HCT116 (cell line): ENCODE measurements at regions not wholly inside any gene's neighbourhood (a gene's known extent, or its start where the extent isn't known, plus 50 kb on each side); places are given as distances from the start of the nearest gene placed in this dataset.

Experiments used
- ATAC-seq: fragments of 200-7000 bp; cut with Tn5 transposase; 2 replicates; pipeline ENCODE4 v1.9.1; 2020; ENCODE audit warnings: mild to moderate bottlenecking, moderate library complexity
- BruUV-seq: library from RNA; stranded (reverse); fragments of 400-500 nt; replicated peaks from 2 replicates; lab custom pipeline; 2021; lab: Mats Ljungman, UMichigan
- CTCF ChIA-PET: fragments of 300-600 bp; sonication (Branson Sonifier 250); formaldehyde crosslinking; loops from one replicate; lab custom pipeline; 2021; ENCODE audit warnings: antibody characterized with exemption; lab: Charles Lee
- POLR2A ChIA-PET: fragments of 300-600, 350-600 bp; sonication (Branson Sonifier 250); formaldehyde crosslinking; loops from one replicate; lab custom pipeline; 2021; ENCODE audit warnings: antibody characterized with exemption; lab: Charles Lee
- RAD21 ChIA-PET, 2 experiments: fragments of 300-600 bp; sonication (Branson Sonifier 250); formaldehyde crosslinking; loops; one replicate each; lab custom pipeline; 2023; ENCODE audit warnings: low total read pairs in 2 of 2; ENCODE audit not compliant: uncharacterized antibody in 2 of 2, unreplicated experiment in 2 of 2, low non-redundant PET in 1 of 2; lab: Charles Lee
- DNase-seq: peaks from one replicate; pipeline ENCODE4 v3.0.0-alpha.2; 2010; ENCODE audit warnings: low read depth, low spot score
- H2AFZ ChIP-seq: fragments of 200-600 bp; shearing (Covaris generic), sonication (generic); 2 replicates; pipeline ENCODE4 v1.6.1; 2017; ENCODE audit warnings: low read depth, mixed run types, mixed read lengths, antibody characterized with exemption, low read length; ENCODE audit not compliant: poor library complexity, severe bottlenecking
- H3K27ac ChIP-seq: 2 replicates; pipeline ENCODE4 v1.5.1; 2012; ENCODE audit warnings: low read depth, low read length
- H3K27me3 ChIP-seq: fragments of 200-600 bp; sonication (generic); 2 replicates; pipeline ENCODE4 v1.6.1; 2016; ENCODE audit warnings: mixed run types, low read length, mixed read lengths; ENCODE audit not compliant: insufficient read depth
- H3K36me3 ChIP-seq, 2 experiments: fragments of 200-500 bp in 1 of 2; fragments of 200-600 bp in 1 of 2; sonication (Bioruptor generic) in 1 of 2; sonication (generic) in 1 of 2; 2 replicates each; pipeline versions ENCODE4 v1.5.1 to v1.6.1; 2014 to 2016; ENCODE audit warnings: low read length in 2 of 2, inconsistent platforms in 1 of 2, mixed read lengths in 1 of 2, mixed run types in 1 of 2; ENCODE audit not compliant: insufficient read depth in 2 of 2, control insufficient read depth in 1 of 2
- H3K4me1 ChIP-seq, 2 experiments: fragments of 200-600 bp in 1 of 2; sonication (generic) in 1 of 2; 2 replicates each; pipeline versions ENCODE4 v1.5.1 to v1.6.1; 2012 to 2017; ENCODE audit warnings: low read length in 2 of 2, inconsistent platforms in 1 of 2, mild to moderate bottlenecking in 1 of 2, mixed read lengths in 1 of 2, mixed run types in 1 of 2, moderate library complexity in 1 of 2; ENCODE audit not compliant: insufficient read depth in 2 of 2, control insufficient read depth in 1 of 2
- H3K4me2 ChIP-seq: fragments of 200-600 bp; sonication (generic); 2 replicates; pipeline ENCODE4 v1.6.1; 2017; ENCODE audit warnings: mixed run types, low read length, mixed read lengths
- H3K4me3 ChIP-seq, 2 experiments: fragments of 200-600 bp in 1 of 2; sonication (generic) in 1 of 2; replicated peaks in 1 of 2; 2 replicates each; pipeline ENCODE4 v1.5.1; 2011 to 2016; ENCODE audit warnings: low read length in 2 of 2, control low read depth in 1 of 2, low read depth in 1 of 2, mild to moderate bottlenecking in 1 of 2, mixed read lengths in 1 of 2, mixed run types in 1 of 2
- H3K79me2 ChIP-seq: fragments of 200-600 bp; sonication (generic); 2 replicates; pipeline ENCODE4 v1.6.1; 2017; ENCODE audit warnings: mild to moderate bottlenecking, mixed run types, low read length, moderate library complexity, mixed read lengths; ENCODE audit not compliant: insufficient read depth
- H3K9ac ChIP-seq: fragments of 200-600 bp; sonication (generic); 2 replicates; pipeline ENCODE4 v1.6.1; 2016; ENCODE audit warnings: low read length, mixed read lengths
- H3K9me2 ChIP-seq: fragments of 200-600 bp; sonication (generic), shearing (Covaris generic); 2 replicates; pipeline ENCODE4 v1.6.1; 2017; ENCODE audit warnings: mixed run types, mild to moderate bottlenecking, moderate library complexity; ENCODE audit not compliant: insufficient read depth
- H3K9me3 ChIP-seq, 2 experiments: fragments of 200-500 bp in 1 of 2; fragments of 200-600 bp in 1 of 2; sonication (Bioruptor generic) in 1 of 2; sonication (generic) in 1 of 2; 2 replicates each; pipeline ENCODE4 v1.6.1; 2014 to 2017; ENCODE audit warnings: low read length in 2 of 2, mixed read lengths in 2 of 2, inconsistent platforms in 1 of 2, low read depth in 1 of 2, mild to moderate bottlenecking in 1 of 2, mixed run types in 1 of 2, moderate library complexity in 1 of 2; ENCODE audit not compliant: control insufficient read depth in 1 of 2, insufficient read depth in 1 of 2
- H4K20me1 ChIP-seq: fragments of 200-600 bp; sonication (generic), shearing (Covaris generic); 2 replicates; pipeline ENCODE4 v1.6.1; 2017; ENCODE audit warnings: mixed run types, mild to moderate bottlenecking, moderate library complexity; ENCODE audit not compliant: insufficient read depth
- ATF3 ChIP-seq: IDR thresholded peaks from 2 replicates; pipeline ENCODE4 v1.6.1; 2012
- CEBPB ChIP-seq: IDR thresholded peaks from 2 replicates; pipeline ENCODE4 v1.6.1; 2012; ENCODE audit warnings: low read depth
- EGR1 ChIP-seq: IDR thresholded peaks from 2 replicates; pipeline ENCODE4 v1.6.1; 2012; ENCODE audit warnings: low read depth
- FOSL1 ChIP-seq: IDR thresholded peaks from 2 replicates; pipeline ENCODE4 v1.6.1; 2012; ENCODE audit warnings: low read depth
- JUND ChIP-seq: IDR thresholded peaks from 2 replicates; pipeline ENCODE4 v1.6.1; 2012
- RAD21 ChIP-seq: IDR thresholded peaks from 2 replicates; pipeline ENCODE4 v1.6.1; 2012; ENCODE audit warnings: low read depth, mild to moderate bottlenecking
- ZNF274 ChIP-seq: fragments of 200-500 bp; sonication (Bioruptor generic); IDR thresholded peaks from 2 replicates; pipeline ENCODE4 v1.6.1; 2014; ENCODE audit warnings: mild to moderate bottlenecking, low read depth, low read length, inconsistent platforms
- intact Hi-C: fragments of 100-400 bp; cut with micrococcal nuclease; formaldehyde crosslinking; loops from 2 replicates; pipeline ENCODE4 v1.10.0; 2022
- TF ChIP-seq, protein P1 (sequence below): IDR thresholded peaks from 2 replicates; pipeline ENCODE4 v1.6.1; 2012; ENCODE audit warnings: low read depth

GRCh38 chr7:124662372-124662771 lies 103.2 kb downstream of the GPR37 start:
- Histone ChIP-seq H3K36me3 (no peaks in the 10 kb centered on the region), H3K9ac (no peak overlapping the region), H4K20me1 (no peaks in the 10 kb centered on the region), H3K27ac (no peak overlapping the region), H3K79me2 (no peaks in the 10 kb centered on the region), H3K4me1 (no peaks in the 10 kb centered on the region), H3K4me2 (no peak overlapping the region), H2AFZ (no peak overlapping the region), H3K4me3 (no peak overlapping the region), H3K9me2 (no peaks in the 10 kb centered on the region), H3K9me3 (no peaks in the 10 kb centered on the region), H3K27me3 (no peaks in the 10 kb centered on the region)
- ChIA-PET CTCF (no interaction called here), POLR2A (no interaction called here), RAD21 (no interaction called here)
- intact Hi-C loops, result no loop called here
- no TSS peak for BruUV-seq
- ATAC-seq (no peak), DNase-seq (no peak)
- TF ChIP-seq JUND (no peak), FOSL1 (no peak), ZNF274 (no peak), EGR1 (no peak), RAD21 (no peak), CEBPB (no peak), ATF3 (no peak)
- TF ChIP-seq, protein P1, sequence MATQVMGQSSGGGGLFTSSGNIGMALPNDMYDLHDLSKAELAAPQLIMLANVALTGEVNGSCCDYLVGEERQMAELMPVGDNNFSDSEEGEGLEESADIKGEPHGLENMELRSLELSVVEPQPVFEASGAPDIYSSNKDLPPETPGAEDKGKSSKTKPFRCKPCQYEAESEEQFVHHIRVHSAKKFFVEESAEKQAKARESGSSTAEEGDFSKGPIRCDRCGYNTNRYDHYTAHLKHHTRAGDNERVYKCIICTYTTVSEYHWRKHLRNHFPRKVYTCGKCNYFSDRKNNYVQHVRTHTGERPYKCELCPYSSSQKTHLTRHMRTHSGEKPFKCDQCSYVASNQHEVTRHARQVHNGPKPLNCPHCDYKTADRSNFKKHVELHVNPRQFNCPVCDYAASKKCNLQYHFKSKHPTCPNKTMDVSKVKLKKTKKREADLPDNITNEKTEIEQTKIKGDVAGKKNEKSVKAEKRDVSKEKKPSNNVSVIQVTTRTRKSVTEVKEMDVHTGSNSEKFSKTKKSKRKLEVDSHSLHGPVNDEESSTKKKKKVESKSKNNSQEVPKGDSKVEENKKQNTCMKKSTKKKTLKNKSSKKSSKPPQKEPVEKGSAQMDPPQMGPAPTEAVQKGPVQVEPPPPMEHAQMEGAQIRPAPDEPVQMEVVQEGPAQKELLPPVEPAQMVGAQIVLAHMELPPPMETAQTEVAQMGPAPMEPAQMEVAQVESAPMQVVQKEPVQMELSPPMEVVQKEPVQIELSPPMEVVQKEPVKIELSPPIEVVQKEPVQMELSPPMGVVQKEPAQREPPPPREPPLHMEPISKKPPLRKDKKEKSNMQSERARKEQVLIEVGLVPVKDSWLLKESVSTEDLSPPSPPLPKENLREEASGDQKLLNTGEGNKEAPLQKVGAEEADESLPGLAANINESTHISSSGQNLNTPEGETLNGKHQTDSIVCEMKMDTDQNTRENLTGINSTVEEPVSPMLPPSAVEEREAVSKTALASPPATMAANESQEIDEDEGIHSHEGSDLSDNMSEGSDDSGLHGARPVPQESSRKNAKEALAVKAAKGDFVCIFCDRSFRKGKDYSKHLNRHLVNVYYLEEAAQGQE, result no peak
